Esophagus muscularis mucosa (tissue), 4 donors: ENCODE measurements at regions not wholly inside any gene's neighbourhood (a gene's known extent, or its start where the extent isn't known, plus 50 kb on each side); places are given as distances from the start of the nearest gene placed in this dataset.

Source experiments
- CTCF ChIP-seq, 3 experiments: fragments of 200-600 bp in 2 of 3; fragments of 450-650 bp in 1 of 3; sonication (generic) in 2 of 3; IDR thresholded peaks; one replicate each; pipeline ENCODE4 v1.5.1; 2017 to 2019; ENCODE audit warnings: antibody characterized with exemption in 3 of 3, mild to moderate bottlenecking in 2 of 3, moderate library complexity in 1 of 3
- EP300 ChIP-seq: sonication (generic); formaldehyde crosslinking; IDR thresholded peaks from one replicate; pipeline ENCODE4 v1.6.1; 2017; ENCODE audit warnings: antibody characterized with exemption
- POLR2A ChIP-seq: fragments of 450-650 bp; IDR thresholded peaks from one replicate; pipeline ENCODE4 v1.6.1; 2017; ENCODE audit warnings: antibody characterized with exemption, moderate library complexity, mild to moderate bottlenecking, low read depth
- POLR2AphosphoS5 ChIP-seq, 2 donors: sonication (generic); formaldehyde crosslinking; IDR thresholded peaks; one replicate each; pipeline ENCODE4 v1.6.1; 2017; ENCODE audit warnings: antibody characterized with exemption in 2 of 2

DNA sequence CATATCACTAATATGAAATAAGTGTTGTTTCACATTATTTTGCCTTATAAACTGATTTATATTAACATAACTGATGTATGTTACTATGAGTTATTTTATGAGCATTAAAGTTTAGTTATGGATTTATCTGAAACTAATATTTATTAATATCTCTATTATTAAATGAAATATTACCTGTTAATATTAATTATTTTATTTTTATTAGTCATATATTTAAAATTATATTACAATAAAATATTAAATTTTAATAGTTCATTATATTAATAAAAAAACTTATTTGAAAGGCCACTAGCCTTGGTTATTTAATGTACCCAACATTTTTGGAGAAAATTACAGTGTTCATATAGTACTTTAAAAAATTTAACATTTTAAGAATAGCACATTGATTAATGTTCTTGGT lies 1643.4 kb upstream of the MIR17HG start:
- TF ChIP-seq CTCF (IDR thresholded peaks at IDR 0.05) = no peak
- TF ChIP-seq POLR2A = no peak
- TF ChIP-seq EP300 = no peak
- no peak for TF ChIP-seq POLR2AphosphoS5 (IDR thresholded peaks at IDR 0.05)
